WTC11 (cell line): ENCODE measurements at regions not wholly inside any gene's neighbourhood (a gene's known extent, or its start where the extent isn't known, plus 50 kb on each side); places are given as distances from the start of the nearest gene placed in this dataset.

Experiments
- ATF3 ChIP-seq: sonication (generic); formaldehyde crosslinking; conservative IDR thresholded peaks from 2 replicates; pipeline ENCODE4 v1.8.1; 2022; ENCODE audit warnings: mild to moderate bottlenecking, missing genetic modification reagents
- CTCF ChIP-seq: fragments of 200-600 bp; IDR thresholded peaks from 2 replicates; pipeline ENCODE4 v1.8.0; 2022; ENCODE audit warnings: antibody characterized with exemption
- OVOL2 ChIP-seq: fragments of 250-450 bp; sonication (Bioruptor Pico); IDR thresholded peaks from 2 replicates; pipeline ENCODE4 v1.9.0; 2021; ENCODE audit warnings: mild to moderate bottlenecking, borderline replicate concordance

- TF ChIP-seq CTCF (no peak), OVOL2 (CRISPR knock-in tag) (no peak), ATF3 (CRISPR knock-in tag) (no peak)
Observed at GRCh38 chr6:163730246-163731210, 316.0 kb downstream of the QKI start.
